NT2/D1 (cell line): ENCODE measurements at regions not wholly inside any gene's neighbourhood (a gene's known extent, or its start where the extent isn't known, plus 50 kb on each side); places are given as distances from the start of the nearest gene placed in this dataset.
"Not testable (repeated sequence)": the region's sequence is repeated elsewhere in the genome, so short reads cannot be mapped to it uniquely, and the experiment has no call there.

ENCODE experiments used
- DNase-seq: peaks from one replicate; pipeline ENCODE4 v3.0.0-alpha.2; 2011; ENCODE audit warnings: low read depth, low spot score
- H3K27me3 ChIP-seq: 2 replicates; pipeline ENCODE4 v1.6.0; 2011; ENCODE audit warnings: mild to moderate bottlenecking; ENCODE audit not compliant: insufficient read length, insufficient read depth
- H3K36me3 ChIP-seq: 2 replicates; pipeline ENCODE4 v1.6.1; 2011; ENCODE audit warnings: mild to moderate bottlenecking, low read length, mixed read lengths; ENCODE audit not compliant: insufficient read depth, insufficient read length
- H3K4me1 ChIP-seq: 2 replicates; pipeline ENCODE4 v1.5.1; 2011; ENCODE audit not compliant: insufficient read depth, insufficient read length
- H3K4me3 ChIP-seq: 2 replicates; pipeline ENCODE4 v1.5.1; 2011; ENCODE audit warnings: low read depth; ENCODE audit not compliant: insufficient read length
- H3K9ac ChIP-seq: 2 replicates; pipeline ENCODE4 v1.6.0; 2011; ENCODE audit warnings: low read depth; ENCODE audit not compliant: insufficient read length
- H3K9me3 ChIP-seq: 2 replicates; pipeline ENCODE4 v1.5.1; 2011; ENCODE audit warnings: mild to moderate bottlenecking, low read length; ENCODE audit not compliant: insufficient read depth
- SUZ12 ChIP-seq: IDR thresholded peaks from 2 replicates; pipeline ENCODE4 v1.6.1; 2011; ENCODE audit not compliant: insufficient read length, insufficient read depth; ENCODE audit errors: extremely low read depth
- YY1 ChIP-seq: IDR thresholded peaks from 2 replicates; pipeline ENCODE4 v1.6.1; 2011; ENCODE audit not compliant: insufficient read length, insufficient read depth
- ZNF274 ChIP-seq: IDR thresholded peaks from 2 replicates; pipeline ENCODE4 v1.6.1; 2011; ENCODE audit warnings: mild to moderate bottlenecking, low read depth, low read length

DNA sequence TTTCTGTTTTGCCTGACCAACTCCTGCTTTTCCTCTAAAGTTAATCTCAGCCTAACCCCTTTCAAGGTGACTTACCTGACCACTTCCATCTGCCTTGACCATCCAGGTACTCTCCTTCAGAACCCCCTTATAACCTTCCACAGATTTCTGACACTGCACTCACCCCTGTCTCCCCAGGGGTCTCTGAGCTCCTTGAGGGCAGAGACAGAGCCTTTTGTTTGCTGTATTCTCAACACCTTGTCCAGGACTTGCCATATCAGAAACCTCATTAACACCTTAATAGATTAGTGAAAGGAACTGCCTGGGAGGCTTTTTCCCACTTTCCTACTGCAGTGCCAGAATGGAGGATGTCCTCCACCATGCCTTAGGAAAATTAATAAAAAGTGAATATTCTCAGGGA is 119.7 kb upstream of the SERPINE2 start:
- TF ChIP-seq SUZ12 (no peak), YY1 (no peak), ZNF274 (no peak)
- DNase-seq = no peak
- Histone ChIP-seq H3K4me3 (no peak overlapping the region), H3K9me3 (peaks cover 6% of the 10 kb centered on the region; the same call in 1 of the 2 replicates), H3K36me3 (no peaks in the 10 kb centered on the region), H3K9ac (no peak overlapping the region), H3K27me3 (no peaks in the 10 kb centered on the region), H3K4me1 (no peaks in the 10 kb centered on the region)

DNA sequence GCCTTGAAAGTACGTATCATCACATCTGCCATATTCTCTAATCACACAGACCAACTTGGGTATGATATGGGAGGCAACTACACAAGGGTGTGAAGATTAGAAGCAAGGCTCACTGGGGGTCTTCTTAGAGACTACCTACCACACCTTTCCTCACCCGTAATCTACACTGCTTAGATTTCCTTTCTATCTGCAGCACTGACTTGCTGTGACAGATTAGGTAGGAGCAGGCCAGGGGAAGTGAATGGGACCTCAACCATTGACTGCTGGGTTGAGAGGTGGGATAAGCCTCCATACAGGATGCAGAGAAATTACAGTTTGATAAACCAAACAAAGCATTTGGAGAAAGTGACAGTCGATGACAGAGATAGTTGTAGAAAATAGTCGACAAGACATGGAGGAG is 119.0 kb upstream of the SERPINE2 start:
- Histone ChIP-seq H3K36me3 (no peaks in the 10 kb centered on the region), H3K4me3 (no peak overlapping the region), H3K4me1 (no peaks in the 10 kb centered on the region), H3K27me3 (no peaks in the 10 kb centered on the region), H3K9me3 (peaks cover 6% of the 10 kb centered on the region; the same call in 1 of the 2 replicates), H3K9ac (no peak overlapping the region)
- TF ChIP-seq SUZ12 = no peak
- TF ChIP-seq ZNF274 = no peak
- no peak for TF ChIP-seq YY1
- no peak for DNase-seq

DNA sequence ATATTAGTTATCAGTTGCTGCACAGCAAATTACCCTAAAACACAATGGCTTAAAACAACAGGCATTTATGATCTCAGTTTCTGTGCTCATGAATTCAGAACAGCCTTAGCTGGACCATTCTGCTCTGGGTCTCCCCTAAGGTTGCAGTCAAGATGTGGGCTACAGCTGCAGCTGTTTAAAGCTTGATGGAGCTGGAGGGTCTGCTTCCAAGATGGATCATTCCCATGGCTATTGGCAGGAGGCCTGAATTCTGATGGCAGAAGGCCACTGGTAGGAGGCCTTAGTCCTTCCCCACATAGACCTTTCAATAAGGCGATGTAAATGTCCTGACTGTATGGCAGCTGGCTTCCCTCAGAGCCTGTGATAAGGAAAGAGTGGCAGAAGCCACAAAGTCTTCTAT is 118.6 kb upstream of the SERPINE2 start:
- no peak for DNase-seq
- H3K36me3 ChIP-seq = no peaks in the 10 kb centered on the region
- H3K4me1 ChIP-seq = no peaks in the 10 kb centered on the region
- TF ChIP-seq SUZ12 (no peak), ZNF274 (no peak), YY1 (no peak)
- no peak overlapping the region for H3K4me3 ChIP-seq
- no peak overlapping the region for H3K9ac ChIP-seq
- peaks cover 6% of the 10 kb centered on the region; the same call in 1 of the 2 replicates for H3K9me3 ChIP-seq
- no peaks in the 10 kb centered on the region for H3K27me3 ChIP-seq

DNA sequence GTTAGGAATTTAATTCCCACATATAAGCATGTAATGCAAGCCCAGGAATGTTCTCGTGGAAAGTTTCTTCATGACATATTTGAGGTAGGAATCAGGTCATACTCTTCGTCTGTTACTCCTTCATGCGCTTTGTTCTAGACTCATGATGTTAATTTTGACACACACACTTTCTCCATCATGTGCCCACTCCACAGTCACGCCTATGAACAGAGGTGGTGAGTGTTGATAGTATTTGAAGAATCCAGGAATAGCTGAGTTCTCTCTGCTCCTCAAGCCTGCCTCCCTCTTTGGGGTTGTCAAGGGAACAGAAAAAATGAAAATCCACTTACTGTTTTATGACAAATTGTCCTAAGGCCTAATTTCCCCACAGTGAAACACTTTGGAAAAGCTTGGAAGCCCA is 117.3 kb upstream of the SERPINE2 start:
- no peak for TF ChIP-seq ZNF274
- no peak for TF ChIP-seq YY1
- no peak for TF ChIP-seq SUZ12
- Histone ChIP-seq H3K9me3 (peaks cover 11% of the 10 kb centered on the region; the same call in 1 of the 2 replicates), H3K4me3 (no peak overlapping the region), H3K27me3 (no peaks in the 10 kb centered on the region), H3K9ac (no peak overlapping the region), H3K4me1 (no peaks in the 10 kb centered on the region), H3K36me3 (no peaks in the 10 kb centered on the region)
- no peak for DNase-seq

DNA sequence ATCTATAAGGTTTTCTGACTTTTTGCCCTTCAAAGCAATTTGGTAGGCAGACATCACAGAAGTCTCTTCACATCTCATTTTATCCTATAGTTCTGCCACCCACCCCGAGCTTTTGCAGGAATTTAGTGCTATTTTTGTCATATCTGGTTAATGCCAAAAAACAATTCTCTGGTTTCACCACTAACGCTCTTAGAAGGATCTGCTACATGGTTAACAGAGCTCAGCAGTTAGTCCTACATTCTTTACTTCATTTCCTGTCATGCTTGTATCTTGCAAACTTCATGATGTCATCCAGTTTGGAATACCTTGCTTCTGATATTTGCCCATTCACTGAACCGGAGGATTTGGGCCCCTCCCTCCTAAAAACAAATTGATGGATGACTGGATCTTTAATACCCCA is 116.8 kb upstream of the SERPINE2 start:
- H3K4me1 ChIP-seq = no peaks in the 10 kb centered on the region
- H3K9ac ChIP-seq = no peak overlapping the region
- TF ChIP-seq YY1 = no peak
- no peak for TF ChIP-seq SUZ12
- no peak for TF ChIP-seq ZNF274
- no peaks in the 10 kb centered on the region for H3K36me3 ChIP-seq
- H3K27me3 ChIP-seq = no peaks in the 10 kb centered on the region
- H3K4me3 ChIP-seq = no peak overlapping the region
- H3K9me3 ChIP-seq = peaks cover 11% of the 10 kb centered on the region; the same call in 1 of the 2 replicates
- DNase-seq = no peak

DNA sequence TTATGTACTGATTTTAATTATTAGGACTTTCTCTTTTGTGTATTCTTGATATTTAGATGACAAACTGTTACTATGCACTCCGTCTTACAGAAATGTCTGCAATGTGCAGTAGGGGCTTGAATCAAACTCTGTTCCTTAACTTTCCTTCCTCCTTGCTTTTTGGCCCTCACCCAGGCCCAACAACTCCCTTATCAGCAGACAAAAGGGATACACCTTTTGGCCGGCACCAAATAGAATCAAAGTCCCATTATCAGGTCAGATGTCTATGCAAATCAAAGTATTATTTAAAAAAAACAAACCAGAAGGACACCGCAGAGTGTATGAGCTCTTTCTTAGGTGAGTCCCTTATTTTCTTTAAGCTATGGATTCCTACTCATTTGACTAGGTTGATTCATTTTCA is 116.3 kb upstream of the SERPINE2 start:
- Histone ChIP-seq H3K27me3 (no peaks in the 10 kb centered on the region), H3K4me3 (no peak overlapping the region), H3K4me1 (no peaks in the 10 kb centered on the region), H3K36me3 (no peaks in the 10 kb centered on the region), H3K9ac (no peak overlapping the region), H3K9me3 (peaks cover 11% of the 10 kb centered on the region; the same call in 1 of the 2 replicates)
- no peak for TF ChIP-seq SUZ12
- TF ChIP-seq YY1 = no peak
- TF ChIP-seq ZNF274 = no peak
- no peak for DNase-seq

DNA sequence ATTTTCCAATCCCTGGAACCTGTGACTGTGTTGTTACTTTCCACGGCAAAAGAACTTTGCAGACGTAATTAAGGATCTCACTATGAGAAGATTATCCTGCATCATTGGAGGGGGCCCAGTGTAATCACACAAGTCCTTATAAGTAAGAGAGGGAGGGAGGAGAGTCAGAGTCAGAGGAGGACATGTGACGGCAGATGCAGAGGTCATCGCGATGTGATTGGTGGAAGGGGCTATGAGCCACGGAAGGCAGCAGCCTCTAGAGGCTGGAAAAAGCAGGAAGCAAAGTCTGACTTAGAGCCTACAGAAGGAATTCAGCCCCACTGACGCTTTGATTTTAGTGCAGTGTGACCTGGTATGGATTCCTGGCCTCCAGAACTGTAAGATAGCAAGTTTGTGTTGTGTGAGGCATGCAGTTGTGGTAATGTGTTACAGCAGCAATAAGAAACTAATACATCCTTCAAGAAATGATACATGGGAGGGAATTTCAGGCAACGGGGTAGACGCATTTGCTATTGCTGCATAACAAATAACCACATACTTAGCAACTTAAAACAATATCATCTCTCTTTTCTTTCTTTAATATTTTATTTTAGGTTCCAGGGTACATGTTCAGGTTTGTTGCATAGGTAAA is 112.7 kb upstream of the SERPINE2 start:
- no peaks in the 10 kb centered on the region for H3K27me3 ChIP-seq
- 0 out of 2 replicates have a peak, but pooled peaks cover 5% of the 10 kb centered on the region for H3K9me3 ChIP-seq
- TF ChIP-seq SUZ12 (no peak), ZNF274 (no peak), YY1 (no peak)
- DNase-seq = no peak
- no peak overlapping the region for H3K9ac ChIP-seq
- H3K36me3 ChIP-seq = no peaks in the 10 kb centered on the region
- no peak overlapping the region for H3K4me3 ChIP-seq
- no peaks in the 10 kb centered on the region for H3K4me1 ChIP-seq

DNA sequence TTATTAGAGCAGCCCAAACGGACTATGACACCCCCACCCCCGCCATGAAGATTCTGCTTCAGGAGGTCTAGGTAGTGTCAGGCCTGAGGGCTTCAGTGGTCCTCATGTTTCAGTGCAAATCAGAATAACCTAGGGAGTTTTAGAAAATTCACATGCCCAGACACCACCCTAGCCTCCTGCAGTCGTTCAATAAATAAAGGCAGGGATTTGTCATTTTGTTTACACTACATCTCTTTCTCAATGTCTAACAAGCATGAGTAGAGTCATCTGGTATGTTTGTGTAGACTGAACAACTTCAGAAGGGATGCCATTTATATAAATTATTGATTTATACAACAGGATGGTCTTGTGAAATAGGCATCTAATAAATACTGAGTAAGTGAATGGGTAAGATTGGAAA is 112.1 kb upstream of the SERPINE2 start:
- no peak for DNase-seq
- Histone ChIP-seq H3K4me1 (no peaks in the 10 kb centered on the region), H3K27me3 (no peaks in the 10 kb centered on the region), H3K9me3 (0 out of 2 replicates have a peak, but pooled peaks cover 5% of the 10 kb centered on the region), H3K9ac (no peak overlapping the region), H3K36me3 (no peaks in the 10 kb centered on the region), H3K4me3 (no peak overlapping the region)
- TF ChIP-seq ZNF274 (no peak), YY1 (no peak), SUZ12 (no peak)

DNA sequence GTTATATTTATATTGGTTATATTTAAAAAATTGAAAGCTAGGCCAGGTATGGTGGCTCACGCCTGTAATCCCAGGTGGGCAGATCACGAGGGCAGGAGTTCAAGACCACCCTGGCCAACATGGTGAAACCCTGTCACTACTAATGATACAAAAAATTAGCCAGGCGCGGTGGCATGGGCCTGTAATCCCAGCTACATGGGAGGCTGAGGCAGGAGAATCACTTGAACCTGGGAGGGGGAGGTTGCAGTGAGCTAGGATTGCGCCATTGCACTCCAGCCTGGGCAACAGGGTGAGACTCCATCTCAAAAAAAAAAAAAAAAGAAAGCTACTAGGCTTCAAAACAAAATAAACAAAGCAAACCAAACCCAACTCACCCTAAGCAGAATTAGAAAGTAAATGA is 109.0 kb upstream of the SERPINE2 start:
- not testable (repeated sequence) for H3K4me1 ChIP-seq, H3K27me3 ChIP-seq, DNase-seq, H3K9ac ChIP-seq, H3K9me3 ChIP-seq, H3K4me3 ChIP-seq, H3K36me3 ChIP-seq
